ENCODE measurements at regions not wholly inside any gene's neighbourhood (a gene's known extent, or its start where the extent isn't known, plus 50 kb on each side); places are given as distances from the start of the nearest gene placed in this dataset.
"Not testable (repeated sequence)": the region's sequence is repeated elsewhere in the genome, so short reads cannot be mapped to it uniquely, and the experiment has no call there.

GRCh38 chr10:36489181-36489580, 636.2 kb upstream of the ANKRD30A start:
- DNase-seq: no peak

GRCh38 chr10:36488579-36488978, 636.8 kb upstream of the ANKRD30A start:
- DNase-seq: no peak

GRCh38 chr10:36479073-36479472, 646.3 kb upstream of the ANKRD30A start:
- DNase-seq: no peak

GRCh38 chr10:36476399-36476798, 649.0 kb upstream of the ANKRD30A start:
- DNase-seq: no peak

- no peak for DNase-seq
Observed at GRCh38 chr10:36475746-36476145, 649.7 kb upstream of the ANKRD30A start.

GRCh38 chr10:36474456-36474855, 650.9 kb upstream of the ANKRD30A start:
- DNase-seq: no peak

GRCh38 chr10:36473122-36473521, 652.3 kb upstream of the ANKRD30A start:
- DNase-seq: no peak

- DNase-seq: no peak
Observed at GRCh38 chr10:36469585-36469984, 655.8 kb upstream of the ANKRD30A start.

GRCh38 chr10:36468620-36469019, 656.8 kb upstream of the ANKRD30A start:
- no peak for DNase-seq

GRCh38 chr10:36465604-36466379, 659.6 kb upstream of the ANKRD30A start:
- no peak for DNase-seq

- DNase-seq: no peak
Observed at GRCh38 chr10:36464291-36464690, 661.1 kb upstream of the ANKRD30A start.

- no peak for DNase-seq
Observed at GRCh38 chr10:36463390-36463789, 662.0 kb upstream of the ANKRD30A start.

GRCh38 chr10:36462194-36462593, 663.2 kb upstream of the ANKRD30A start:
- no peak for DNase-seq

- not testable (repeated sequence) for DNase-seq
Observed at GRCh38 chr10:36458437-36458836, 667.0 kb upstream of the ANKRD30A start.

GRCh38 chr10:36457751-36458150, 667.6 kb upstream of the ANKRD30A start:
- DNase-seq: no peak

- no peak for DNase-seq
Observed at GRCh38 chr10:36455526-36456133, 669.8 kb upstream of the ANKRD30A start.

- no peak for DNase-seq
Observed at GRCh38 chr10:36452851-36453250, 672.5 kb upstream of the ANKRD30A start.

GRCh38 chr10:36451391-36451970, 673.9 kb upstream of the ANKRD30A start:
- no peak for DNase-seq

GRCh38 chr10:36450380-36450779, 675.0 kb upstream of the ANKRD30A start:
- DNase-seq: no peak

- DNase-seq: no peak
Observed at GRCh38 chr10:36448760-36449691, 676.4 kb upstream of the ANKRD30A start.

- no peak for DNase-seq
Observed at GRCh38 chr10:36446881-36447280, 678.5 kb upstream of the ANKRD30A start.

- DNase-seq: no peak
Observed at GRCh38 chr10:36443233-36443632, 682.2 kb upstream of the ANKRD30A start.

- DNase-seq: no peak
Observed at GRCh38 chr10:36441557-36441956, 683.8 kb upstream of the ANKRD30A start.

All from CD4-positive, alpha-beta T cell treated with Interleukin-4 for 4 hours (primary cell).